OCI-LY7 (cell line): ENCODE measurements at regions not wholly inside any gene's neighbourhood (a gene's known extent, or its start where the extent isn't known, plus 50 kb on each side); places are given as distances from the start of the nearest gene placed in this dataset.

Source experiments
- BruUV-seq: library from RNA; stranded (reverse); fragments of 400-500 nt; replicated peaks from 2 replicates; lab custom pipeline; 2021; lab: Mats Ljungman, UMichigan
- CTCF ChIA-PET: fragments of 300-600 bp; sonication (Branson Sonifier 250); formaldehyde crosslinking; loops from one replicate; lab custom pipeline; 2022; ENCODE audit warnings: antibody characterized with exemption; ENCODE audit not compliant: unreplicated experiment; lab: Charles Lee
- POLR2A ChIA-PET: fragments of 300-600 bp; sonication (Branson Sonifier 250); formaldehyde crosslinking; loops from one replicate; lab custom pipeline; 2022; ENCODE audit warnings: antibody characterized with exemption; lab: Charles Lee
- DNase-seq: peaks from one replicate; pipeline ENCODE4 v3.0.0-alpha.2; 2015; ENCODE audit warnings: low spot score
- H2AFZ ChIP-seq: fragments of 200-600 bp; sonication (generic), shearing (Covaris generic); 2 replicates; pipeline ENCODE4 v1.6.1; 2014; ENCODE audit warnings: mild to moderate bottlenecking, antibody characterized with exemption, low read length, moderate library complexity
- H3K27ac ChIP-seq: fragments of 200-600 bp; sonication (generic); 2 replicates; pipeline ENCODE4 v1.5.1; 2014; ENCODE audit warnings: mixed run types, low read depth, mild to moderate bottlenecking, moderate library complexity, low read length, inconsistent platforms; ENCODE audit not compliant: poor library complexity, severe bottlenecking
- H3K36me3 ChIP-seq: fragments of 200-600 bp; sonication (generic); 2 replicates; pipeline ENCODE4 v1.6.1; 2014; ENCODE audit warnings: mild to moderate bottlenecking, antibody characterized with exemption, low read length, moderate library complexity, mixed read lengths; ENCODE audit not compliant: insufficient read depth
- H3K4me1 ChIP-seq: fragments of 200-600 bp; sonication (generic); 2 replicates; pipeline ENCODE4 v1.5.1; 2014; ENCODE audit warnings: mild to moderate bottlenecking, low read length; ENCODE audit not compliant: insufficient read depth, poor library complexity, severe bottlenecking
- H3K4me2 ChIP-seq: fragments of 200-600 bp; sonication (generic); 2 replicates; pipeline ENCODE4 v1.6.1; 2014; ENCODE audit warnings: mild to moderate bottlenecking, low read length
- H3K4me3 ChIP-seq: fragments of 200-600 bp; sonication (generic); 2 replicates; pipeline ENCODE4 v1.5.1; 2014; ENCODE audit warnings: mild to moderate bottlenecking, low read depth, low read length; ENCODE audit not compliant: poor library complexity, severe bottlenecking
- H3K79me2 ChIP-seq: fragments of 200-600 bp; sonication (generic); 2 replicates; pipeline ENCODE4 v1.6.1; 2016; ENCODE audit warnings: low read depth, mild to moderate bottlenecking, low read length, moderate library complexity, mixed read lengths; ENCODE audit not compliant: insufficient read depth
- H3K9me2 ChIP-seq: fragments of 200-600 bp; sonication (generic); 2 replicates; pipeline ENCODE4 v1.6.1; 2016; ENCODE audit warnings: mild to moderate bottlenecking, low read length, mixed read lengths; ENCODE audit not compliant: insufficient read depth
- H3K9me3 ChIP-seq: fragments of 200-600 bp; sonication (generic); 2 replicates; pipeline ENCODE4 v1.6.1; 2014; ENCODE audit warnings: mild to moderate bottlenecking, mixed run types, low read length, mixed read lengths
- H4K20me1 ChIP-seq: fragments of 200-600 bp; sonication (generic); 2 replicates; pipeline ENCODE4 v1.6.1; 2014; ENCODE audit warnings: mild to moderate bottlenecking, antibody characterized with exemption, low read length, moderate library complexity, mixed read lengths; ENCODE audit not compliant: insufficient read depth
- EZH2phosphoT487 ChIP-seq: fragments of 200-600 bp; sonication (generic); IDR thresholded peaks from 2 replicates; pipeline ENCODE4 v1.6.1; 2018; ENCODE audit warnings: low read depth, borderline replicate concordance, mild to moderate bottlenecking, mixed run types, antibody characterized with exemption, low read length, moderate library complexity, mixed read lengths
- intact Hi-C: fragments of 100-400 bp; cut with micrococcal nuclease; formaldehyde crosslinking; loops from one replicate; pipeline ENCODE4 v1.10.0; 2022; ENCODE audit not compliant: unreplicated experiment
- TF ChIP-seq, protein P1 (sequence below): fragments of 200-600 bp; sonication (generic); conservative IDR thresholded peaks from 2 replicates; pipeline ENCODE4 v1.5.1; 2014; ENCODE audit warnings: mild to moderate bottlenecking, antibody characterized with exemption, low read length, moderate library complexity, mixed read lengths

- ChIA-PET POLR2A (no interaction called here), CTCF (no interaction called here)
- Histone ChIP-seq H3K9me2 (no peaks in the 10 kb centered on the region), H3K36me3 (no peaks in the 10 kb centered on the region), H4K20me1 (no peaks in the 10 kb centered on the region), H3K9me3 (no peaks in the 10 kb centered on the region), H2AFZ (no peak overlapping the region), H3K27ac (no peak overlapping the region), H3K4me1 (no peaks in the 10 kb centered on the region), H3K4me2 (no peak overlapping the region), H3K4me3 (no peak overlapping the region), H3K79me2 (no peaks in the 10 kb centered on the region)
- TF ChIP-seq, protein P1, sequence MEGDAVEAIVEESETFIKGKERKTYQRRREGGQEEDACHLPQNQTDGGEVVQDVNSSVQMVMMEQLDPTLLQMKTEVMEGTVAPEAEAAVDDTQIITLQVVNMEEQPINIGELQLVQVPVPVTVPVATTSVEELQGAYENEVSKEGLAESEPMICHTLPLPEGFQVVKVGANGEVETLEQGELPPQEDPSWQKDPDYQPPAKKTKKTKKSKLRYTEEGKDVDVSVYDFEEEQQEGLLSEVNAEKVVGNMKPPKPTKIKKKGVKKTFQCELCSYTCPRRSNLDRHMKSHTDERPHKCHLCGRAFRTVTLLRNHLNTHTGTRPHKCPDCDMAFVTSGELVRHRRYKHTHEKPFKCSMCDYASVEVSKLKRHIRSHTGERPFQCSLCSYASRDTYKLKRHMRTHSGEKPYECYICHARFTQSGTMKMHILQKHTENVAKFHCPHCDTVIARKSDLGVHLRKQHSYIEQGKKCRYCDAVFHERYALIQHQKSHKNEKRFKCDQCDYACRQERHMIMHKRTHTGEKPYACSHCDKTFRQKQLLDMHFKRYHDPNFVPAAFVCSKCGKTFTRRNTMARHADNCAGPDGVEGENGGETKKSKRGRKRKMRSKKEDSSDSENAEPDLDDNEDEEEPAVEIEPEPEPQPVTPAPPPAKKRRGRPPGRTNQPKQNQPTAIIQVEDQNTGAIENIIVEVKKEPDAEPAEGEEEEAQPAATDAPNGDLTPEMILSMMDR, result no peak
- no peak for TF ChIP-seq EZH2phosphoT487
- intact Hi-C loops, result no loop called here
- no peak for DNase-seq
- no TSS peak for BruUV-seq
Measured at GRCh38 chr15:55033574-55033973, 163.2 kb downstream of the RSL24D1 start.

- H2AFZ ChIP-seq, result no peak overlapping the region
- H3K4me1 ChIP-seq, result no peaks in the 10 kb centered on the region
- no peak overlapping the region for H3K27ac ChIP-seq
- ChIA-PET CTCF (no interaction called here), POLR2A (no interaction called here)
- no peak for DNase-seq
- no peaks in the 10 kb centered on the region for H3K9me2 ChIP-seq
- intact Hi-C loops, result no loop called here
- TF ChIP-seq, protein P1, result no peak
- TF ChIP-seq EZH2phosphoT487, result no peak
- no peaks in the 10 kb centered on the region for H3K79me2 ChIP-seq
- BruUV-seq, result no TSS peak
- no peak overlapping the region for H3K4me3 ChIP-seq
- H4K20me1 ChIP-seq, result no peaks in the 10 kb centered on the region
- no peak overlapping the region for H3K4me2 ChIP-seq
- no peaks in the 10 kb centered on the region for H3K9me3 ChIP-seq
- H3K36me3 ChIP-seq, result no peaks in the 10 kb centered on the region
Measured at GRCh38 chr15:55031727-55032126, 165.0 kb downstream of the RSL24D1 start.

GRCh38 chr15:55026381-55026780 lies 170.4 kb downstream of the RSL24D1 start:
- DNase-seq, result no peak
- Histone ChIP-seq H3K9me3 (no peaks in the 10 kb centered on the region), H4K20me1 (no peaks in the 10 kb centered on the region), H3K27ac (no peak overlapping the region), H3K4me1 (no peaks in the 10 kb centered on the region), H3K79me2 (no peaks in the 10 kb centered on the region), H3K4me2 (no peak overlapping the region), H3K9me2 (no peaks in the 10 kb centered on the region), H3K36me3 (no peaks in the 10 kb centered on the region), H2AFZ (no peak overlapping the region), H3K4me3 (no peak overlapping the region)
- BruUV-seq, result no TSS peak
- TF ChIP-seq EZH2phosphoT487, result no peak
- TF ChIP-seq, protein P1, result no peak
- CTCF ChIA-PET, result no interaction called here
- POLR2A ChIA-PET, result no interaction called here
- intact Hi-C loops, result no loop called here
